ENCODE measurements at regions not wholly inside any gene's neighbourhood (a gene's known extent, or its start where the extent isn't known, plus 50 kb on each side); places are given as distances from the start of the nearest gene placed in this dataset.

GRCh38 chr18:41577529-41577928, 377.5 kb upstream of the PIK3C3 start:
- TF ChIP-seq CTCF (IDR thresholded peaks at IDR 0.05 in 8 of 11, conservative IDR thresholded peaks at IDR 0.05 in 3 of 11) (no peak), POLR2A (IDR thresholded peaks at IDR 0.05) (no peak), POLR2AphosphoS5 (IDR thresholded peaks at IDR 0.05) (no peak)
- H3K36me3 ChIP-seq = no peaks in the 10 kb centered on the region
- no peak overlapping the region for H3K4me3 ChIP-seq
- H3K4me1 ChIP-seq = no peaks in the 10 kb centered on the region
- no peak overlapping the region for H3K27ac ChIP-seq
- peaks cover 0 to 5% (median 0%) of the 10 kb centered on the region in 8 donors for H3K9me3 ChIP-seq
- no peaks in the 10 kb centered on the region for H3K27me3 ChIP-seq (replicated peaks in 1 of 7)
- no peak for DNase-seq
- intact Hi-C loops (cut with DNase I; ENCODE audit: low total_unique reads) = no loop called here

GRCh38 chr18:41576643-41577042, 378.4 kb upstream of the PIK3C3 start:
- no peak overlapping the region for H3K4me3 ChIP-seq
- H3K36me3 ChIP-seq = no peaks in the 10 kb centered on the region
- no peak for DNase-seq
- 74 to 82% (median 77%) methylated on average over 3 of the region's 3 CpGs for WGBS, 5 donors
- no peaks in the 10 kb centered on the region for H3K4me1 ChIP-seq
- H3K27me3 ChIP-seq (replicated peaks in 1 of 7) = no peaks in the 10 kb centered on the region
- TF ChIP-seq POLR2A (IDR thresholded peaks at IDR 0.05) (no peak), POLR2AphosphoS5 (IDR thresholded peaks at IDR 0.05) (no peak), CTCF (IDR thresholded peaks at IDR 0.05 in 8 of 11, conservative IDR thresholded peaks at IDR 0.05 in 3 of 11) (no peak)
- H3K27ac ChIP-seq = no peak overlapping the region
- intact Hi-C loops (cut with DNase I; ENCODE audit: low total_unique reads) = no loop called here
- peaks cover 0 to 5% (median 0%) of the 10 kb centered on the region in 8 donors for H3K9me3 ChIP-seq

- Histone ChIP-seq H3K9me3 (peaks cover 0 to 5% (median 0%) of the 10 kb centered on the region in 8 donors), H3K27me3 (replicated peaks in 1 of 7) (no peaks in the 10 kb centered on the region), H3K36me3 (no peaks in the 10 kb centered on the region), H3K4me1 (no peaks in the 10 kb centered on the region), H3K4me3 (no peak overlapping the region), H3K27ac (no peak overlapping the region)
- DNase-seq = no peak
- intact Hi-C loops (cut with DNase I; ENCODE audit: low total_unique reads) = no loop called here
- no peak for TF ChIP-seq POLR2A (IDR thresholded peaks at IDR 0.05)
- TF ChIP-seq POLR2AphosphoS5 (IDR thresholded peaks at IDR 0.05) = no peak
- TF ChIP-seq CTCF (IDR thresholded peaks at IDR 0.05 in 8 of 11, conservative IDR thresholded peaks at IDR 0.05 in 3 of 11) = no peak
- WGBS, 5 donors = 68 to 83% (median 75%) methylated on average over 1 of the region's 1 CpG
Measured at GRCh38 chr18:41569867-41570266, 385.2 kb upstream of the PIK3C3 start.

GRCh38 chr18:41561961-41562360, 393.1 kb upstream of the PIK3C3 start:
- no peak for DNase-seq

GRCh38 chr18:41558715-41559114, 396.3 kb upstream of the PIK3C3 start:
- WGBS, 5 donors = 21 to 68% (median 31%) methylated on average over 1 of the region's 1 CpG
- intact Hi-C loops (cut with DNase I; ENCODE audit: low total_unique reads) = no loop called here
- TF ChIP-seq CTCF (IDR thresholded peaks at IDR 0.05 in 8 of 11, conservative IDR thresholded peaks at IDR 0.05 in 3 of 11) (no peak), POLR2AphosphoS5 (IDR thresholded peaks at IDR 0.05) (no peak), POLR2A (IDR thresholded peaks at IDR 0.05) (no peak)

More at GRCh38 chr18:41561961-41562360, 393.1 kb upstream of the PIK3C3 start:
- Histone ChIP-seq H3K36me3 (no peaks in the 10 kb centered on the region), H3K4me3 (no peak overlapping the region), H3K9me3 (no peaks in the 10 kb centered on the region), H3K27me3 (replicated peaks in 1 of 7) (no peaks in the 10 kb centered on the region), H3K4me1 (no peaks in the 10 kb centered on the region), H3K27ac (no peak overlapping the region)
- 53 to 88% (median 79%) methylated on average over 2 of the region's 2 CpGs for WGBS, 5 donors
- intact Hi-C loops (cut with DNase I; ENCODE audit: low total_unique reads) = no loop called here
- TF ChIP-seq POLR2AphosphoS5 (IDR thresholded peaks at IDR 0.05) = no peak

More at GRCh38 chr18:41558715-41559114, 396.3 kb upstream of the PIK3C3 start:
- H3K9me3 ChIP-seq = no peaks in the 10 kb centered on the region
- H3K27ac ChIP-seq = no peak overlapping the region
- H3K4me1 ChIP-seq = no peaks in the 10 kb centered on the region
- no peaks in the 10 kb centered on the region for H3K27me3 ChIP-seq (replicated peaks in 1 of 7)
- no peak overlapping the region for H3K4me3 ChIP-seq
- H3K36me3 ChIP-seq = no peaks in the 10 kb centered on the region
- DNase-seq = no peak
